Muscle layer of colon (tissue), 2 donors: ENCODE measurements at regions not wholly inside any gene's neighbourhood (a gene's known extent, or its start where the extent isn't known, plus 50 kb on each side); places are given as distances from the start of the nearest gene placed in this dataset.

Experiments
- H3K27ac ChIP-seq: one replicate; pipeline ENCODE4 v1.7.0; 2013; ENCODE audit warnings: low read depth, mild to moderate bottlenecking, low read length, moderate library complexity
- H3K27me3 ChIP-seq, 2 donors: one replicate each; pipeline ENCODE4 v1.7.0; 2013; ENCODE audit warnings: low read length in 2 of 2, mild to moderate bottlenecking in 2 of 2; ENCODE audit not compliant: insufficient read depth in 2 of 2, control insufficient read depth in 1 of 2
- H3K36me3 ChIP-seq: one replicate; pipeline ENCODE4 v1.7.0; 2013; ENCODE audit warnings: mild to moderate bottlenecking, low read length; ENCODE audit not compliant: insufficient read depth
- H3K4me1 ChIP-seq: one replicate; pipeline ENCODE4 v1.7.0; 2013; ENCODE audit warnings: mild to moderate bottlenecking, low read length; ENCODE audit not compliant: insufficient read depth
- H3K4me3 ChIP-seq, 2 donors: one replicate each; pipeline ENCODE4 v1.7.0; 2013; ENCODE audit warnings: low read length in 2 of 2, low read depth in 1 of 2, mild to moderate bottlenecking in 1 of 2, moderate library complexity in 1 of 2
- H3K9ac ChIP-seq: one replicate; pipeline ENCODE4 v1.7.0; 2013; ENCODE audit warnings: low read length
- H3K9me3 ChIP-seq: one replicate; pipeline ENCODE4 v1.7.0; 2013; ENCODE audit warnings: mild to moderate bottlenecking, low read length
- donor health status: abdominal sarcoma.
- donor health status: Adenocarcinoma of cecum.

GRCh38 chr4:147367891-147368290 is 113.0 kb upstream of the EDNRA start:
- H3K27me3 ChIP-seq, result no peaks in the 10 kb centered on the region
- H3K27ac ChIP-seq, result no peak overlapping the region
- no peaks in the 10 kb centered on the region for H3K9me3 ChIP-seq
- no peaks in the 10 kb centered on the region for H3K36me3 ChIP-seq
- H3K4me3 ChIP-seq, result no peak overlapping the region
- no peak overlapping the region for H3K9ac ChIP-seq
- peaks cover 2% of the 10 kb centered on the region for H3K4me1 ChIP-seq

DNA sequence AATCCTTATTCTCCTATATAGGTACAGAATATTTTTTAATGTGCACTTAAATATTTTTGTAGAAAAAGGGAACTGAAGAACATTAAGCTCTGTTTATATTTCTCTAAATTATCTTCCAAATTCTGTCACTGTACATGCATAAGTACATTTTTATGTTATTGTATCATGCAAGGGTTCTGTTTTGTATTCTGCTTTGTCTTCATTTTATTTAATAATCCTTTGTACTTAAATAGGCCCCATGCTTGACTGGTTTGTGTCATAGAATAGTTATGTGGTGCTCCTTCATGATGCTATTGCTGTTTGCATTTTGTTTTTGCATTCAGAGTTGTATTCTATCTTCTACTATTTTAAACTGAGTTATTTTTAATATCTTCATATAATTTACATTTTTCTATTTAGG is 111.9 kb upstream of the EDNRA start:
- Histone ChIP-seq H3K4me1 (no peaks in the 10 kb centered on the region), H3K36me3 (no peaks in the 10 kb centered on the region), H3K9ac (no peak overlapping the region), H3K4me3 (no peak overlapping the region), H3K27me3 (no peaks in the 10 kb centered on the region), H3K27ac (no peak overlapping the region), H3K9me3 (no peaks in the 10 kb centered on the region)

DNA sequence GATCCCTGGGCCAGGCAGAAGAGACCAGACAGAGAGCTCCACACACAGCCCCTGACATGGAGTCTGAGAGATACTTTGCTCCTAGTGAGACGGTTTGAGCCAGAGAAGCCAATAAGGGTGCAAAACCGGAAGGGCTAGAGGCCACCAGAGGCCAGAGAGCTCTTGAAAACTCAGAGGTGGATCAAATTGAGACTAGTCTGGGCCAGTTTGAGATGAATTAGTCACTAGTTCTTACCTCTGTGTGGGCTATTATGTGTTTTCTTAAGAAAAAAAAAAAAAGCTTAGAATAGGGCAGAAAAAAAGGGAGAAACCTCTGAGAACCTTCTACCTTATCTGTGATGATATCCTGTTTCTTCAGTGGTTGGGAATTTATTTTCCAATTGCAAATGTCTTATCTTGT is 110.4 kb upstream of the EDNRA start:
- no peaks in the 10 kb centered on the region for H3K9me3 ChIP-seq
- H3K27me3 ChIP-seq, result no peaks in the 10 kb centered on the region
- no peak overlapping the region for H3K27ac ChIP-seq
- no peaks in the 10 kb centered on the region for H3K4me1 ChIP-seq
- no peaks in the 10 kb centered on the region for H3K36me3 ChIP-seq
- H3K4me3 ChIP-seq, result no peak overlapping the region
- no peak overlapping the region for H3K9ac ChIP-seq

DNA sequence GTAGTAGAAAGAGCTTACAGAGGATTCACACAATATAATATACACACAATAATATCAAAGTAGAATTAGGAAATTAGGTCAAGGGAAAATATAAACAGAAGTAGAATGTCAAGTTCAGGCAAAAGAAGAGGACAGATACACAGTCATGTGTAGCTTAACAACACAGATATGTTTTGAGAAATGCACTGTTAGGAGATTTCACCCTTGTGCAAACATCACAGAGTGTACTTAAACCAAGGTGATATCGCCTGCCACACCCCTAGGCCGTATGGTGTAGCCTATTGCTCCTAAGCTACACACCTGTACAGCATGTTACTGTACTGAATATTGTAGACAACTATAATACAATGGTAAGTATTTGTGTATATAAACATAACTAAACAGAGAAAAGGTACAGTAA is 110.0 kb upstream of the EDNRA start:
- Histone ChIP-seq H3K36me3 (no peaks in the 10 kb centered on the region), H3K27ac (no peak overlapping the region), H3K4me3 (no peak overlapping the region), H3K9me3 (no peaks in the 10 kb centered on the region), H3K4me1 (no peaks in the 10 kb centered on the region), H3K27me3 (no peaks in the 10 kb centered on the region), H3K9ac (no peak overlapping the region)

- Histone ChIP-seq H3K4me1 (no peaks in the 10 kb centered on the region), H3K36me3 (no peaks in the 10 kb centered on the region), H3K4me3 (no peak overlapping the region), H3K9me3 (no peaks in the 10 kb centered on the region), H3K27ac (no peak overlapping the region), H3K27me3 (no peaks in the 10 kb centered on the region), H3K9ac (no peak overlapping the region)
Observed at GRCh38 chr4:147371661-147372060, 109.2 kb upstream of the EDNRA start.

DNA sequence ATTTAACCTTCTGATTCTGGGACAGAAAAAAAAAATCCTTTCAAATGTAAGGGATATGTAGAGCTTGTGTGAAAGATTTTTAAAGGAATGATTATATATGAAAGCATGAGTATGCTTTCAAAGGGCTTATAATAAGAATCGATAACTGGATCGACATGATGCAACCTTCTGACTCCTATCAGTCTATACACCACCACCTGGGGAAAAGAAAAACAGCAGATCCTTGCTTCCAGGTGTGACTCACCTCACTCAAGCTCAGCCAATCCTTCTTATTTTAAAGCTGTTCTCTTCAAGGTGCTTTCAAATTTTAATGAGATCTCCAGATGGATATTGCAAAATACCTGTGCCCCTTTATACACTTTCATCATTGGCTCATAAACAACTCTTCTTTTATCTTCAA is 102.1 kb upstream of the EDNRA start:
- no peaks in the 10 kb centered on the region for H3K4me1 ChIP-seq
- H3K9me3 ChIP-seq, result no peaks in the 10 kb centered on the region
- no peak overlapping the region for H3K27ac ChIP-seq
- no peaks in the 10 kb centered on the region for H3K36me3 ChIP-seq
- no peaks in the 10 kb centered on the region for H3K27me3 ChIP-seq
- no peak overlapping the region for H3K4me3 ChIP-seq
- no peak overlapping the region for H3K9ac ChIP-seq

DNA sequence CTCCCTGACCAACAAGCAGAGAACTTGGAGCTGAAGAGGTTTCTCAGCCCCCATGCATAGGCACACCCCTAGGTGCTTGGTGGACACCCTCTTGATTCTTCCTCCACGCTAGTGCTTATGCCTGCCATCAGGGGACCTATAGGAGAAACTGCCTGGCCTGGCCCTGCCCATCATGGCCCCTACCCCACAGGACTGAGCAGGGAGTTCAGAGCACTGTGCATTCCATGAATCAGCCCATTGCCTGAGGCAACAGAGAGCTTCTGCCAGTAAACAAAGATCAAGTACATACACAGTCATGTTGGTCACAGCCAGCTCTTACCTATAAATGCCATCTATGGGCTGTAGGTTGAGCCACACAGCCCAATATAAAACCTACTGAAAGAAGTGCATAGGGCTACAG is 99.1 kb upstream of the EDNRA start:
- H3K4me3 ChIP-seq, result no peak overlapping the region
- no peaks in the 10 kb centered on the region for H3K4me1 ChIP-seq
- no peak overlapping the region for H3K9ac ChIP-seq
- H3K36me3 ChIP-seq, result no peaks in the 10 kb centered on the region
- no peaks in the 10 kb centered on the region for H3K27me3 ChIP-seq
- no peak overlapping the region for H3K27ac ChIP-seq
- no peaks in the 10 kb centered on the region for H3K9me3 ChIP-seq

GRCh38 chr4:147388018-147388417 is 92.9 kb upstream of the EDNRA start:
- H3K9me3 ChIP-seq, result no peaks in the 10 kb centered on the region
- H3K4me3 ChIP-seq, result no peak overlapping the region
- H3K36me3 ChIP-seq, result no peaks in the 10 kb centered on the region
- no peak overlapping the region for H3K9ac ChIP-seq
- no peaks in the 10 kb centered on the region for H3K27me3 ChIP-seq
- no peaks in the 10 kb centered on the region for H3K4me1 ChIP-seq
- H3K27ac ChIP-seq, result no peak overlapping the region

DNA sequence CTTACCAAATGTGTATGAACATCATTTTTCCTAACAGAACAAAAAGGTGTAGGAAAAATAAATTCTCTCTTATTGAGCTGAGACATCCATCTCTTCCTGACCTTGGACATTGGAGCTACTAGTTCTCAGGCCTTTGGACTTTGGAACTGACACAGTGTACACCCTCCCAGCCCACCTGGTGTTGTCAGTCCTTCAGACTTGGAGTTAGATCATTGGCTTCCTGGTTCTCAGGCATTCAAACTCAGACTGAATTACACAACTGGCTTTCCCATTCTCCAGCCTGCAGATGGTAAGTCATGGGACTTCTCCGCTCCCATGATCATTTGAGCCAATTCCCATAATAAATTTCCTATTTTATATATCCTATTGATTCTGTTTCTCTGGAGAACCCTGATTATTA is 84.8 kb upstream of the EDNRA start:
- Histone ChIP-seq H3K9me3 (no peaks in the 10 kb centered on the region), H3K27ac (no peak overlapping the region), H3K4me1 (no peaks in the 10 kb centered on the region), H3K36me3 (no peaks in the 10 kb centered on the region), H3K9ac (no peak overlapping the region), H3K4me3 (no peak overlapping the region), H3K27me3 (no peaks in the 10 kb centered on the region)

DNA sequence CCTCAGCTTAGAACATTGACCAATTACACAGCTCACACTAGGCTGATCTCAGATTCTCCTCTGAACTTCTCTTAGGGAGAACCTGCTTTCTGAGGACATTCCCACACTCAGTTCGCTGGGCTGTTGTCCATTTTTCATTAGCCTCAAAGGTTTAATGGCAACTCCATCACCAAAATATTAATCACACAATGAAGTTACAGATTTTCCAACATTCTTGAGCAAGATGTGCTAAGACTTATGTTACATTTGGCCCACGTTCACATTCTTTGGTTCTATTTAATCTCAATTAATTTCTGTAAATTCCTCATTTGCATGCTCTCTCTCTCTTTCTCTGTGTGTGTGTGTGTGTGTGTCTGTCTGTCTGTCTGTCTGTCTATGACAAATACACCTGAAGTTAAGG is 82.3 kb upstream of the EDNRA start:
- Histone ChIP-seq H3K4me3 (no peak overlapping the region), H3K36me3 (no peaks in the 10 kb centered on the region), H3K27ac (no peak overlapping the region), H3K9ac (no peak overlapping the region), H3K4me1 (no peaks in the 10 kb centered on the region), H3K27me3 (no peaks in the 10 kb centered on the region), H3K9me3 (no peaks in the 10 kb centered on the region)

- Histone ChIP-seq H3K4me3 (no peak overlapping the region), H3K9ac (no peak overlapping the region), H3K4me1 (no peaks in the 10 kb centered on the region), H3K27ac (no peak overlapping the region), H3K9me3 (no peaks in the 10 kb centered on the region), H3K27me3 (no peaks in the 10 kb centered on the region), H3K36me3 (no peaks in the 10 kb centered on the region)
Observed at GRCh38 chr4:147400721-147401120, 80.2 kb upstream of the EDNRA start.

DNA sequence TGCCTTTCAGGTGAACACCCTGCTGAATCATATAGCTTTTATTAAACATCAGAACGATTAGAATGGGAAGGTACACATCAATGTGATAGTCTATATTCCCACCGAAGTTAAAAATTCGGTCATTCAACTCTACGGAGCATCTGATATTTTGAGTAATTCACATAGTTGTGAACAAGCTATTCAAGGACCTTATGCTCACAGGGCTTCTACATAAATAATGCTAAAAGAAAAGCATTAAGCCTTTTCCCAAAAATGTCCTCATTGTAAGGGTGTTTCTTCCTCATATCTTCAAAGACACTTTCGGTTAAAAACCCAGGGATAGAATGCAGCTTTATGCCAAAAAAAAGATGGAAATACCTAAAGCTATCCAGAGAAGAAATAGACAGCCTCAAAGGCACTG is 79.7 kb upstream of the EDNRA start:
- H3K27me3 ChIP-seq, result no peaks in the 10 kb centered on the region
- no peaks in the 10 kb centered on the region for H3K9me3 ChIP-seq
- no peaks in the 10 kb centered on the region for H3K36me3 ChIP-seq
- no peak overlapping the region for H3K4me3 ChIP-seq
- no peak overlapping the region for H3K9ac ChIP-seq
- H3K4me1 ChIP-seq, result no peaks in the 10 kb centered on the region
- no peak overlapping the region for H3K27ac ChIP-seq
